ENCODE measurements at regions not wholly inside any gene's neighbourhood (a gene's known extent, or its start where the extent isn't known, plus 50 kb on each side); places are given as distances from the start of the nearest gene placed in this dataset.

DNA sequence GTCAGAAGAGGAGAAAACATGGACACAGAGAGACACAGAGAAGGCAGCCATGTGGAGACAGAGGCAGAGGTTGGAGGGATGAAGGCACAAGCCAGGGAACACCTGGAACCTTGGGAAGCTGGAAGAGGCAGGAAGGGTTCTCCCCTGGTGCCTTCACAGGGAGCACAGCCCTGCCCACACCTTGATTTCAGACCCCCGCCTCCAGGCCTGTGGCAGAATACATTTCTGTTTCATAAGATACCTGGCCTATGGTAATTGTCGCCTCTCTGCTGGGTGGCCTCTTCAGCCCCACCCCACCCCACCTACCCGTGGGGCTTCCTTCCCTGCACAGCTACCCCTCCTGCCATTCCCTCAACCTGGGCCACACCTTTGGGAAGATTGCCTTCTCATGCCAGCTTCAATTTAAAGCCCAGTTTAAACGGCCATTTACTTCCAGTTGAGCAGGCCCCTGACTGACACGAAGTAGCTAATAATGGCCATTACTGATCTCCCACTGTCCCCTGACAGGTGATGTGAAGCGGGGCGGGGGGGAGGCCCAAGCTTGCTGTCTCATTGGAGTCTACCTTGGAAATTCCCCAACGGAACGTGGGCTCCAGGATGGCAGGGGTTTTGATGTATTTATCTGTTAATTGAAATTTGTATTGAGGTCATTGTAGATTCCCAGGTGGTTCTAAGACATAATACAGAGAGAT is 291.7 kb upstream of the FOXF1 start:
- peak; percentile 15 for DNase-seq (ENCODE audit: low spot score)
- peaks cover 8% of the 10 kb centered on the region for H3K4me1 ChIP-seq (ENCODE audit: insufficient read depth, poor library complexity, severe bottlenecking)
- no peak for ATAC-seq (ENCODE audit: low read depth)
- H3K4me3 ChIP-seq (ENCODE audit: severe bottlenecking) = no peak overlapping the region
- no peak overlapping the region for H3K27ac ChIP-seq (ENCODE audit: poor library complexity, severe bottlenecking)
- H3K9me3 ChIP-seq (ENCODE audit: severe bottlenecking) = no peaks in the 10 kb centered on the region
- TF ChIP-seq, protein P1, sequence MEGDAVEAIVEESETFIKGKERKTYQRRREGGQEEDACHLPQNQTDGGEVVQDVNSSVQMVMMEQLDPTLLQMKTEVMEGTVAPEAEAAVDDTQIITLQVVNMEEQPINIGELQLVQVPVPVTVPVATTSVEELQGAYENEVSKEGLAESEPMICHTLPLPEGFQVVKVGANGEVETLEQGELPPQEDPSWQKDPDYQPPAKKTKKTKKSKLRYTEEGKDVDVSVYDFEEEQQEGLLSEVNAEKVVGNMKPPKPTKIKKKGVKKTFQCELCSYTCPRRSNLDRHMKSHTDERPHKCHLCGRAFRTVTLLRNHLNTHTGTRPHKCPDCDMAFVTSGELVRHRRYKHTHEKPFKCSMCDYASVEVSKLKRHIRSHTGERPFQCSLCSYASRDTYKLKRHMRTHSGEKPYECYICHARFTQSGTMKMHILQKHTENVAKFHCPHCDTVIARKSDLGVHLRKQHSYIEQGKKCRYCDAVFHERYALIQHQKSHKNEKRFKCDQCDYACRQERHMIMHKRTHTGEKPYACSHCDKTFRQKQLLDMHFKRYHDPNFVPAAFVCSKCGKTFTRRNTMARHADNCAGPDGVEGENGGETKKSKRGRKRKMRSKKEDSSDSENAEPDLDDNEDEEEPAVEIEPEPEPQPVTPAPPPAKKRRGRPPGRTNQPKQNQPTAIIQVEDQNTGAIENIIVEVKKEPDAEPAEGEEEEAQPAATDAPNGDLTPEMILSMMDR (IDR thresholded peaks at IDR 0.05; ENCODE audit: poor library complexity, severe bottlenecking) = no peak
- H3K27me3 ChIP-seq (ENCODE audit: insufficient read depth, poor library complexity, severe bottlenecking) = peaks cover 58% of the 10 kb centered on the region
- H3K36me3 ChIP-seq (ENCODE audit: low read depth) = no peaks in the 10 kb centered on the region

DNA sequence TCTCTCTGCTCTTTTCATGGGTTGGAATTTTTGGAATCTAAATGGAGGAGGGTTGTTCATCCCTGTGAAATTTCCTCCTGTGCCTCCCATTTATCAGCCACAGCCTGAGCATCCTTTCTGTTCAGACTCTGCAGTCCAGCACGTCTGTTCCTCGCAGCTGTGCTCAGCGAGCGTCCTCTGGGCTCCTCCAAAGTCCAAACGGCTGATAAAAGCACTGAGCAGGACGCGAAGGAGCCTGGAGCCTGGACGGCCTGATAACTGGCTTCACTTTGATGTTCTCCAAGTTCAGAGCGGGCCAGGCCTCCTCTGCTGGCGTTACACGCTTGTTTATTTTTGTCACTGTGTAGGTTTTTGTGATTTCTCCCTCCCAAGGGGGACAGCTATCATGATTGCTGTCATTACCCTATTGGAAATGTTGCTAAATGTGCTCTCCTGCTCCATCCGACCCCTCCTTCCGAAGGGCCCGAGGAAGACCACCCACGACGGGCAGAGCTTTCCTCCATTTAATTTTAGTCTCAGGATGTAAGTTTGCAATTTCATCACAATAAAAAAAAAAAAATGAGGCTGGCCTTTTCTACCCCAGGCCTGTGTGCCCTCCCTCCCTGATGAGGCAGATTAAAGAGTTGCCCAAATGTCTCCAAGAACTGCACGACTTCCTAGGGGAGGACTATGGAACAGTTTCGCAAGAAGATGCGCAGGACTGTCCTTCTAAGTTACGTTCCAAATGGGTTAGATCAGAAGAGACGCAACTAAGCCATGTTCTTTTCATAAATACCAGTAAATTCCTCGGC is 290.5 kb upstream of the FOXF1 start:
- Histone ChIP-seq H3K27me3 (ENCODE audit: insufficient read depth, poor library complexity, severe bottlenecking) (peaks cover 69% of the 10 kb centered on the region), H3K4me1 (ENCODE audit: insufficient read depth, poor library complexity, severe bottlenecking) (peaks cover 9% of the 10 kb centered on the region), H3K27ac (ENCODE audit: poor library complexity, severe bottlenecking) (no peak overlapping the region), H3K4me3 (ENCODE audit: severe bottlenecking) (no peak overlapping the region), H3K36me3 (ENCODE audit: low read depth) (no peaks in the 10 kb centered on the region), H3K9me3 (ENCODE audit: severe bottlenecking) (no peaks in the 10 kb centered on the region)
- DNase-seq (ENCODE audit: low spot score) (peak; percentile 34), ATAC-seq (ENCODE audit: low read depth) (no peak)
- TF ChIP-seq, protein P1 (IDR thresholded peaks at IDR 0.05; ENCODE audit: poor library complexity, severe bottlenecking) = no peak

DNA sequence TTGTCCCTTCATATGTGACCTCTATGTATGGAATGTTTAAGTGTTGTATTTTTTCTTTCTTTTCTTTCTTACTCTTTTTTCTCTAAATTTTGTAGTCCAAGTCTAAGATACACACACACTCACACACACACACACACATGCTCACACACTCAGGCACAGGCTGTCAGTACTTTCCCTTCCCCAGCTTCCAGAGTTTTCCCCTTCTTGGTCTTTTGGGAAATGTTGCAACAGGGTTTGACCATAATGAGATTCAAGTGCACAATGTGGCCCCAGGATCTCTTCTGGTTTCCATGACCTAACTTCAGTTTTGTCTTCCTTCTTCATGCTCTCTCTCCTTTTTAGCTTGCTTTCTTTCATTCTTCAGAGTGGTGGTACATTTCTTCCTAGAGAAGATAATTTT is 289.8 kb upstream of the FOXF1 start:
- H3K4me1 ChIP-seq (ENCODE audit: insufficient read depth, poor library complexity, severe bottlenecking) = peaks cover 9% of the 10 kb centered on the region
- DNase-seq (ENCODE audit: low spot score) (no peak), ATAC-seq (ENCODE audit: low read depth) (no peak)
- H3K27me3 ChIP-seq (ENCODE audit: insufficient read depth, poor library complexity, severe bottlenecking) = peaks cover 76% of the 10 kb centered on the region
- H3K27ac ChIP-seq (ENCODE audit: poor library complexity, severe bottlenecking) = no peak overlapping the region
- TF ChIP-seq, protein P1 (IDR thresholded peaks at IDR 0.05; ENCODE audit: poor library complexity, severe bottlenecking) = no peak
- no peaks in the 10 kb centered on the region for H3K9me3 ChIP-seq (ENCODE audit: severe bottlenecking)
- no peak overlapping the region for H3K4me3 ChIP-seq (ENCODE audit: severe bottlenecking)
- H3K36me3 ChIP-seq (ENCODE audit: low read depth) = no peaks in the 10 kb centered on the region

DNA sequence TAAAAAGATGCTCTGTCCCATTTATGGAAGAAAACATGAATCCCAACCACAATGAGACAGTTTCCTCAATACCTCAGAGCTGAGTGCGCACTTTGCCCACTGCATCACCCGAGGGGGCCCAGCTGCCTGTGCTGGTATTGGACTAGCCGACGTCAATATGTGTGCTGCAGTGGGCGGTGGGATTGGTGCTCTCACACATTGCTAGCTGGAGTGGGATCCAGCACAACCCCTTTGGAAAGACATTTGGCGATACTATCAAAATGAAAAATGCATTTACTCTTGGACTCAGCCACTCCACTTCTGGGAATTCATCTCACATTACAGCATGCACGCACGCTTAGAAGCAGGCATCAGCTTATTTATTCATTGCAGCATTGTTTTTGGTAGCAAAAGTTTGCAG is 289.2 kb upstream of the FOXF1 start:
- H3K4me3 ChIP-seq (ENCODE audit: severe bottlenecking) = no peak overlapping the region
- peaks cover 77% of the 10 kb centered on the region for H3K27me3 ChIP-seq (ENCODE audit: insufficient read depth, poor library complexity, severe bottlenecking)
- H3K9me3 ChIP-seq (ENCODE audit: severe bottlenecking) = no peaks in the 10 kb centered on the region
- no peak for ATAC-seq (ENCODE audit: low read depth)
- DNase-seq (ENCODE audit: low spot score) = peak; percentile 29
- TF ChIP-seq, protein P1 (IDR thresholded peaks at IDR 0.05; ENCODE audit: poor library complexity, severe bottlenecking) = no peak
- H3K36me3 ChIP-seq (ENCODE audit: low read depth) = no peaks in the 10 kb centered on the region
- H3K27ac ChIP-seq (ENCODE audit: poor library complexity, severe bottlenecking) = no peak overlapping the region
- H3K4me1 ChIP-seq (ENCODE audit: insufficient read depth, poor library complexity, severe bottlenecking) = peaks cover 9% of the 10 kb centered on the region

DNA sequence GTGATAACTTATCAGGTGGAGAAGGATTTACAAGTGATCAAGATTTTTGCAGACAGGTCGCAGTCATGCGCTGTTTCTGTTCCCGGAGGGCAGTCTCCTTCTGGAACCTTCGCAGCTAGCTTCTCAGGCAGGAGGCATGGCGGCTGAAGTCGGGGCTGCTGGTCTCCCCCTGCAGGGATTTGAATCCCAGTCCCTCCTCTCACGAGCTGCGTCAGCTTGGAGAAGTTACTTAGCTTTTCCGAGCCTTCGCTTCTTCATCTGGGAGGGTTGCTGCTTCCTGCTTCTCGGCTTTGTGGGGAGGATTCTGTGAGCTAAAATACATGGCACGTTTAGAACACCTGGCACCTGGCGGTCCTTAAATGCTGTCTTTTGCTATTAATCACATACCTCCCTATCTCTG is 287.8 kb upstream of the FOXF1 start:
- DNase-seq (ENCODE audit: low spot score) (peak; percentile 36), ATAC-seq (ENCODE audit: low read depth) (no peak)
- TF ChIP-seq, protein P1 (IDR thresholded peaks at IDR 0.05; ENCODE audit: poor library complexity, severe bottlenecking) = no peak
- no peak overlapping the region for H3K27ac ChIP-seq (ENCODE audit: poor library complexity, severe bottlenecking)
- H3K27me3 ChIP-seq (ENCODE audit: insufficient read depth, poor library complexity, severe bottlenecking) = peaks cover 75% of the 10 kb centered on the region
- no peaks in the 10 kb centered on the region for H3K36me3 ChIP-seq (ENCODE audit: low read depth)
- no peak overlapping the region for H3K4me3 ChIP-seq (ENCODE audit: severe bottlenecking)
- peaks cover 9% of the 10 kb centered on the region for H3K4me1 ChIP-seq (ENCODE audit: insufficient read depth, poor library complexity, severe bottlenecking)
- H3K9me3 ChIP-seq (ENCODE audit: severe bottlenecking) = no peaks in the 10 kb centered on the region
